ENCODE measurements at regions not wholly inside any gene's neighbourhood (a gene's known extent, or its start where the extent isn't known, plus 50 kb on each side); places are given as distances from the start of the nearest gene placed in this dataset.

DNA sequence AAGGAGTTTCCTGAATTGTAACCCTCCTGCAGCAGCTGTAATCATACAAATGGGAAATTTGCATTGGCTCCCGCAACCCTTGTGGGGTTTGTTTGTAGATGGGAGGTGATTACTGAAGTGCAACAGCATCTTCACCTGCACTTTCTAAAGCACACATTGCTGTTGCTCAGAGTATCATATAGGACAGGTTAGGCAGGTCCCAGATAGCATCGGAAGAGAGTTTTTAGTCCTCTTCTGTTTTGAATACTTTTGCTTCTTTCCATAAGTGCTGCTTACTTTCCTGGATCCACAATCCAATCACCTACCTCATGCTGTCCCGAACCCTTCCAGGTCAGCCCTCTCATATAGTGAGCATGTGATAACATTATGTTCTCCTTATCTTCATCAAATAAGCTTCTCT, 300.4 kb downstream of the PTPRC start:
- no peak for TF ChIP-seq POLR2A (IDR thresholded peaks at IDR 0.05)
- TF ChIP-seq, protein P1, sequence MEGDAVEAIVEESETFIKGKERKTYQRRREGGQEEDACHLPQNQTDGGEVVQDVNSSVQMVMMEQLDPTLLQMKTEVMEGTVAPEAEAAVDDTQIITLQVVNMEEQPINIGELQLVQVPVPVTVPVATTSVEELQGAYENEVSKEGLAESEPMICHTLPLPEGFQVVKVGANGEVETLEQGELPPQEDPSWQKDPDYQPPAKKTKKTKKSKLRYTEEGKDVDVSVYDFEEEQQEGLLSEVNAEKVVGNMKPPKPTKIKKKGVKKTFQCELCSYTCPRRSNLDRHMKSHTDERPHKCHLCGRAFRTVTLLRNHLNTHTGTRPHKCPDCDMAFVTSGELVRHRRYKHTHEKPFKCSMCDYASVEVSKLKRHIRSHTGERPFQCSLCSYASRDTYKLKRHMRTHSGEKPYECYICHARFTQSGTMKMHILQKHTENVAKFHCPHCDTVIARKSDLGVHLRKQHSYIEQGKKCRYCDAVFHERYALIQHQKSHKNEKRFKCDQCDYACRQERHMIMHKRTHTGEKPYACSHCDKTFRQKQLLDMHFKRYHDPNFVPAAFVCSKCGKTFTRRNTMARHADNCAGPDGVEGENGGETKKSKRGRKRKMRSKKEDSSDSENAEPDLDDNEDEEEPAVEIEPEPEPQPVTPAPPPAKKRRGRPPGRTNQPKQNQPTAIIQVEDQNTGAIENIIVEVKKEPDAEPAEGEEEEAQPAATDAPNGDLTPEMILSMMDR (IDR thresholded peaks at IDR 0.05): no peak
